H1 (cell line): ENCODE measurements at regions not wholly inside any gene's neighbourhood (a gene's known extent, or its start where the extent isn't known, plus 50 kb on each side); places are given as distances from the start of the nearest gene placed in this dataset.

Source experiments
- ATF2 ChIP-seq: IDR thresholded peaks from 2 replicates; pipeline ENCODE4 v1.6.1; 2012; ENCODE audit warnings: low read length, inconsistent platforms
- BACH1 ChIP-seq: IDR thresholded peaks from 2 replicates; pipeline ENCODE4 v1.6.1; 2012; ENCODE audit warnings: low read length, improper control_type of control experiment
- CBX5 ChIP-seq: fragments of 300-800, 300-1000 bp; sonication (generic); IDR thresholded peaks from 2 replicates; pipeline ENCODE4 v1.7.1; 2016; ENCODE audit warnings: antibody characterized with exemption, low read length, low read depth
- CTCF ChIP-seq, 3 experiments: IDR thresholded peaks; 1 replicate in 2 of 3; 2 replicates in 1 of 3; pipeline versions ENCODE4 v1.5.1 to v1.6.1; 2011; ENCODE audit warnings: low read length in 3 of 3, mild to moderate bottlenecking in 3 of 3, inconsistent platforms in 2 of 3, low read depth in 1 of 3, moderate library complexity in 1 of 3; ENCODE audit not compliant: insufficient read depth in 1 of 3; ENCODE audit errors: control extremely low read depth in 1 of 3
- E2F6 ChIP-seq: IDR thresholded peaks from 2 replicates; pipeline ENCODE4 v1.6.1; 2012; ENCODE audit warnings: inconsistent platforms
- EGR1 ChIP-seq: IDR thresholded peaks from 2 replicates; pipeline ENCODE4 v1.6.1; 2011; ENCODE audit warnings: low read depth, low read length, borderline replicate concordance
- EP300 ChIP-seq, 2 experiments: IDR thresholded peaks; 1 replicate in 1 of 2; 2 replicates in 1 of 2; pipeline ENCODE4 v1.6.1; 2011 to 2012; ENCODE audit warnings: low read depth in 2 of 2, low read length in 2 of 2, mild to moderate bottlenecking in 2 of 2, borderline replicate concordance in 1 of 2, inconsistent platforms in 1 of 2, moderate library complexity in 1 of 2
- GABPA ChIP-seq: IDR thresholded peaks from 2 replicates; pipeline ENCODE4 v1.6.1; 2011; ENCODE audit warnings: mild to moderate bottlenecking, low read length, moderate library complexity, borderline replicate concordance; ENCODE audit not compliant: insufficient read depth
- GTF2F1 ChIP-seq: IDR thresholded peaks from 2 replicates; pipeline ENCODE4 v1.6.1; 2012; ENCODE audit warnings: low read depth, low read length, improper control_type of control experiment, borderline replicate concordance
- JUND ChIP-seq: IDR thresholded peaks from 2 replicates; pipeline ENCODE4 v1.6.1; 2011; ENCODE audit warnings: mild to moderate bottlenecking, improper control_type of control experiment, low read length
- PHF8 ChIP-seq: fragments of 200-600 bp; sonication (generic); conservative IDR thresholded peaks from 2 replicates; pipeline ENCODE4 v1.7.1; 2012; ENCODE audit warnings: low read depth, mild to moderate bottlenecking, inconsistent platforms, low read length, moderate library complexity
- POLR2AphosphoS5 ChIP-seq: IDR thresholded peaks from 2 replicates; pipeline ENCODE4 v1.6.1; 2011; ENCODE audit warnings: low read depth, low read length
- RXRA ChIP-seq: IDR thresholded peaks from 2 replicates; pipeline ENCODE4 v1.6.1; 2011; ENCODE audit warnings: low read depth, mild to moderate bottlenecking, low read length, moderate library complexity; ENCODE audit not compliant: insufficient read depth

- TF ChIP-seq CTCF (IDR thresholded peaks at IDR 0.05; ENCODE audit: control extremely low read depth in 1 of 3, insufficient read depth in 1 of 3, low read depth in 1 of 3, low read length in 3 of 3) (no peak), JUND (no peak), EP300 (IDR thresholded peaks at IDR 0.05; ENCODE audit: borderline replicate concordance in 1 of 2, low read depth in 2 of 2, low read length in 2 of 2) (no peak), PHF8 (no peak), EGR1 (no peak), E2F6 (no peak), POLR2AphosphoS5 (no peak), RXRA (no peak), BACH1 (no peak), ATF2 (no peak), CBX5 (no peak), GTF2F1 (no peak), GABPA (no peak)
Observed at GRCh38 chr7:25621993-25622392, 393.7 kb upstream of the NPVF start.
